ENCODE measurements at regions not wholly inside any gene's neighbourhood (a gene's known extent, or its start where the extent isn't known, plus 50 kb on each side); places are given as distances from the start of the nearest gene placed in this dataset.
A peak's percentile ranks its signal among the peaks of the same experiment; 100 is the strongest.

DNA sequence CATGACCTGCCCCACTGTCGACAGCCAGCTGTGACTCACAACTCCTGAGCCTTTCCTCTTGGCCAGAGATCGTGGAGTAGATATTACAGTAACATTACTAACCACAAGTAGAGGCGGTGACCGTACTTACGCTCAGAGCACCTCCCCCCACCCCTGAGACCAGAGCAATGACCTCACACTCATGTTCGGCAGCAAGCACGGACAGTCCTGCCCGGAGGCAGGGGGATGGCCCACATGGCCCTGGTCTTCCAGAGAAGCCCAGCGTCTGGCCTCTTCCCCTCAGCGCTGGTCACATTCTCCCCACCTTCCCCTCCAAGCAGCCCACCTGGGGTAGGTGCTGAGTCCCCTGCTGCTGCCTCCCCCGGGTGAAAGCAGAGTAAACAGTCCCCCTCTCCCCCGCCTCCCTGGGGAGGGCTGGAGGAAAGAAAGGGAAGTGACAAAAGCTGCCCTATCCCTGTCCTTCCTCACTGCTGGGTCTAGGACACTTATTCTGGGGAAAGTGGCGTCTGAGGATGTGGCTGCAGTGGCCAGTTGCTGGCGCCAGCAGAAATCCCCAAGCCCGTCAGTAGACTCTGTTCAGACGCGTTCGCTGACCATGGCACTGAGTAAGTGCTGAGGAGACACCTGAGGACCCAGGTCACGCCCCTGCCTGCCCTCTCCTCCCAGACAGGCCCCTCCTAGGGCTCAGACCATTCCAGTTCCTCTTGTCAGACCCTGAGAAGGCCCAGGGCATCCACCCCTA lies 68.5 kb downstream of the MRPL14 start (continued):
- TF ChIP-seq, protein P1, sequence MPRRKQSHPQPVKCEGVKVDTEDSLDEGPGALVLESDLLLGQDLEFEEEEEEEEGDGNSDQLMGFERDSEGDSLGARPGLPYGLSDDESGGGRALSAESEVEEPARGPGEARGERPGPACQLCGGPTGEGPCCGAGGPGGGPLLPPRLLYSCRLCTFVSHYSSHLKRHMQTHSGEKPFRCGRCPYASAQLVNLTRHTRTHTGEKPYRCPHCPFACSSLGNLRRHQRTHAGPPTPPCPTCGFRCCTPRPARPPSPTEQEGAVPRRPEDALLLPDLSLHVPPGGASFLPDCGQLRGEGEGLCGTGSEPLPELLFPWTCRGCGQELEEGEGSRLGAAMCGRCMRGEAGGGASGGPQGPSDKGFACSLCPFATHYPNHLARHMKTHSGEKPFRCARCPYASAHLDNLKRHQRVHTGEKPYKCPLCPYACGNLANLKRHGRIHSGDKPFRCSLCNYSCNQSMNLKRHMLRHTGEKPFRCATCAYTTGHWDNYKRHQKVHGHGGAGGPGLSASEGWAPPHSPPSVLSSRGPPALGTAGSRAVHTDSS (CRISPR knock-in tag; conservative IDR thresholded peaks at IDR 0.05), result no peak
- TF ChIP-seq ATM (IDR thresholded peaks at IDR 0.05; ENCODE audit: borderline replicate concordance), result no peak
- no peak for TF ChIP-seq NR2F2 (IDR thresholded peaks at IDR 0.05; ENCODE audit: borderline replicate concordance, low read depth)
- TF ChIP-seq MEIS2 (CRISPR knock-in tag; IDR thresholded peaks at IDR 0.05), result peak; percentile 26; the same call in 1 of the 2 replicates
- TF ChIP-seq ZNF792 (CRISPR knock-in tag; IDR thresholded peaks at IDR 0.05), result peak; percentile 77; the same call in 1 of the 2 replicates
- TF ChIP-seq, protein P2, sequence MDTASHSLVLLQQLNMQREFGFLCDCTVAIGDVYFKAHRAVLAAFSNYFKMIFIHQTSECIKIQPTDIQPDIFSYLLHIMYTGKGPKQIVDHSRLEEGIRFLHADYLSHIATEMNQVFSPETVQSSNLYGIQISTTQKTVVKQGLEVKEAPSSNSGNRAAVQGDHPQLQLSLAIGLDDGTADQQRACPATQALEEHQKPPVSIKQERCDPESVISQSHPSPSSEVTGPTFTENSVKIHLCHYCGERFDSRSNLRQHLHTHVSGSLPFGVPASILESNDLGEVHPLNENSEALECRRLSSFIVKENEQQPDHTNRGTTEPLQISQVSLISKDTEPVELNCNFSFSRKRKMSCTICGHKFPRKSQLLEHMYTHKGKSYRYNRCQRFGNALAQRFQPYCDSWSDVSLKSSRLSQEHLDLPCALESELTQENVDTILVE (CRISPR knock-in tag; IDR thresholded peaks at IDR 0.05), result no peak
- peak; percentile 66; the same call in 1 of the 2 replicates for TF ChIP-seq CEBPG (CRISPR knock-in tag; IDR thresholded peaks at IDR 0.05)
- TF ChIP-seq TCF12 (IDR thresholded peaks at IDR 0.05), result no peak
- TF ChIP-seq TCF12 (CRISPR knock-in tag; IDR thresholded peaks at IDR 0.05), result peak; percentile 60; the same call in 1 of the 2 replicates
- TF ChIP-seq ZBTB7A (CRISPR knock-in tag; IDR thresholded peaks at IDR 0.05), result peak; percentile 11; the same call in 1 of the 2 replicates
- TF ChIP-seq, protein P3, sequence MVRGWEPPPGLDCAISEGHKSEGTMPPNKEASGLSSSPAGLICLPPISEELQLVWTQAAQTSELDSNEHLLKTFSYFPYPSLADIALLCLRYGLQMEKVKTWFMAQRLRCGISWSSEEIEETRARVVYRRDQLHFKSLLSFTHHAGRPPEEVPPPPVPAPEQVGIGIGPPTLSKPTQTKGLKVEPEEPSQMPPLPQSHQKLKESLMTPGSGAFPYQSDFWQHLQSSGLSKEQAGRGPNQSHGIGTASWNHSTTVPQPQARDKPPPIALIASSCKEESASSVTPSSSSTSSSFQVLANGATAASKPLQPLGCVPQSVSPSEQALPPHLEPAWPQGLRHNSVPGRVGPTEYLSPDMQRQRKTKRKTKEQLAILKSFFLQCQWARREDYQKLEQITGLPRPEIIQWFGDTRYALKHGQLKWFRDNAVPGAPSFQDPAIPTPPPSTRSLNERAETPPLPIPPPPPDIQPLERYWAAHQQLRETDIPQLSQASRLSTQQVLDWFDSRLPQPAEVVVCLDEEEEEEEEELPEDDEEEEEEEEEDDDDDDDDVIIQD (CRISPR knock-in tag; IDR thresholded peaks at IDR 0.05; ENCODE audit: low read depth), result no peak; the same call in 1 of the 2 replicates
- TF ChIP-seq KMT2B (CRISPR knock-in tag; IDR thresholded peaks at IDR 0.05), result no peak; the same call in 1 of the 2 replicates
- peak; percentile 57; the same call in 1 of the 2 replicates for TF ChIP-seq PPARG (CRISPR knock-in tag; conservative IDR thresholded peaks at IDR 0.05)
- no peak for TF ChIP-seq CCAR2 (optimal IDR thresholded peaks at IDR 0.05; ENCODE audit: low read depth, low read length)
- TF ChIP-seq, protein P4, sequence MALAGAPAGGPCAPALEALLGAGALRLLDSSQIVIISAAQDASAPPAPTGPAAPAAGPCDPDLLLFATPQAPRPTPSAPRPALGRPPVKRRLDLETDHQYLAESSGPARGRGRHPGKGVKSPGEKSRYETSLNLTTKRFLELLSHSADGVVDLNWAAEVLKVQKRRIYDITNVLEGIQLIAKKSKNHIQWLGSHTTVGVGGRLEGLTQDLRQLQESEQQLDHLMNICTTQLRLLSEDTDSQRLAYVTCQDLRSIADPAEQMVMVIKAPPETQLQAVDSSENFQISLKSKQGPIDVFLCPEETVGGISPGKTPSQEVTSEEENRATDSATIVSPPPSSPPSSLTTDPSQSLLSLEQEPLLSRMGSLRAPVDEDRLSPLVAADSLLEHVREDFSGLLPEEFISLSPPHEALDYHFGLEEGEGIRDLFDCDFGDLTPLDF (CRISPR knock-in tag; IDR thresholded peaks at IDR 0.05), result no peak
- TF ChIP-seq ZNF232 (CRISPR knock-in tag; IDR thresholded peaks at IDR 0.05; ENCODE audit: borderline replicate concordance), result no peak
- no peak for TF ChIP-seq SIX4 (CRISPR knock-in tag; IDR thresholded peaks at IDR 0.05)
- no peak for TF ChIP-seq ZNF678 (CRISPR knock-in tag; IDR thresholded peaks at IDR 0.05)
- TF ChIP-seq, protein P5, sequence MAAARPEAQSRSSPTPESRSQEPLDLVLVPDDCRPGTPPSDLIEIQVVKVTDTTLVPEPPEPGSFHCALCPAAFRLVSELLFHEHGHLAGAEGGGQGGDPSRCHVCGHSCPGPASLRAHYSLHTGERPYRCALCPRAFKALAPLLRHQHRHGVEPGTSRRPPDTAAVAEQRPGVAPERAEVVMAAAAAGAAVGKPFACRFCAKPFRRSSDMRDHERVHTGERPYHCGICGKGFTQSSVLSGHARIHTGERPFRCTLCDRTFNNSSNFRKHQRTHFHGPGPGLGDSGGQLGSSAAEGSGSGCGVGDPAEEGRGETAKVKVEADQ (CRISPR knock-in tag; IDR thresholded peaks at IDR 0.05; ENCODE audit: borderline replicate concordance), result no peak; the same call in 1 of the 2 replicates
- TF ChIP-seq ZNF34 (CRISPR knock-in tag; IDR thresholded peaks at IDR 0.05; ENCODE audit: borderline replicate concordance), result no peak
- TF ChIP-seq, protein P6, sequence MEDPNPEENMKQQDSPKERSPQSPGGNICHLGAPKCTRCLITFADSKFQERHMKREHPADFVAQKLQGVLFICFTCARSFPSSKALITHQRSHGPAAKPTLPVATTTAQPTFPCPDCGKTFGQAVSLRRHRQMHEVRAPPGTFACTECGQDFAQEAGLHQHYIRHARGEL (CRISPR knock-in tag; IDR thresholded peaks at IDR 0.05), result no peak
- TF ChIP-seq HNRNPL (IDR thresholded peaks at IDR 0.05; ENCODE audit: low read depth, low read length), result no peak
- no peak for TF ChIP-seq ZNF382 (CRISPR knock-in tag; IDR thresholded peaks at IDR 0.05; ENCODE audit: borderline replicate concordance)
- TF ChIP-seq ZNF207 (IDR thresholded peaks at IDR 0.05; ENCODE audit: borderline replicate concordance), result no peak
- no peak for TF ChIP-seq ZNF160 (CRISPR knock-in tag; IDR thresholded peaks at IDR 0.05)
- no peak for TF ChIP-seq ZNF724P (CRISPR knock-in tag; IDR thresholded peaks at IDR 0.05; ENCODE audit: borderline replicate concordance)
